PC-3 (cell line): ENCODE measurements at regions not wholly inside any gene's neighbourhood (a gene's known extent, or its start where the extent isn't known, plus 50 kb on each side); places are given as distances from the start of the nearest gene placed in this dataset.

Experiments
- ATAC-seq: fragments of 200-7000 bp; cut with Tn5 transposase; 2 replicates; pipeline ENCODE4 v1.9.1; 2020; ENCODE audit warnings: mild to moderate bottlenecking, moderate library complexity
- BruUV-seq: library from RNA; stranded (reverse); fragments of 400-500 nt; replicated peaks from 2 replicates; lab custom pipeline; 2021; lab: Mats Ljungman, UMichigan
- CTCF ChIA-PET: fragments of 300-600 bp; sonication (Branson Sonifier 250); formaldehyde crosslinking; loops from one replicate; lab custom pipeline; 2022; ENCODE audit warnings: antibody characterized with exemption; lab: Charles Lee
- POLR2A ChIA-PET: fragments of 300-600 bp; sonication (Branson Sonifier 250); formaldehyde crosslinking; loops from one replicate; lab custom pipeline; 2022; ENCODE audit warnings: antibody characterized with exemption; ENCODE audit not compliant: unreplicated experiment; lab: Charles Lee
- DNase-seq: peaks from one replicate; pipeline ENCODE4 v3.0.0-alpha.2; 2015
- H2AFZ ChIP-seq: fragments of 300-600 bp; sonication (generic); 2 replicates; pipeline ENCODE4 v1.6.0; 2016; ENCODE audit warnings: antibody characterized with exemption, low read length
- H3F3A ChIP-seq: fragments of 300-600 bp; sonication (generic); one replicate; pipeline ENCODE4 v1.6.0; 2017; ENCODE audit warnings: antibody characterized with exemption, low read length, control low read depth, mild to moderate bottlenecking; ENCODE audit not compliant: unreplicated experiment
- H3K27ac ChIP-seq: fragments of 300-600 bp; sonication (generic); 2 replicates; pipeline ENCODE4 v1.5.1; 2016; ENCODE audit warnings: mild to moderate bottlenecking, low read length
- H3K27me3 ChIP-seq: fragments of 300-600 bp; sonication (generic); 2 replicates; pipeline ENCODE4 v1.6.1; 2016; ENCODE audit warnings: low read length, mixed read lengths
- H3K36me3 ChIP-seq: fragments of 300-600 bp; sonication (generic); 2 replicates; pipeline ENCODE4 v1.6.1; 2016; ENCODE audit warnings: low read depth, mixed run types, low read length, mixed read lengths
- H3K4me1 ChIP-seq: fragments of 300-600 bp; sonication (generic); 2 replicates; pipeline ENCODE4 v1.5.1; 2016; ENCODE audit warnings: low read length; ENCODE audit not compliant: insufficient read depth
- H3K4me2 ChIP-seq: fragments of 300-600 bp; sonication (generic); 2 replicates; pipeline ENCODE4 v1.6.0; 2016; ENCODE audit warnings: low read length
- H3K4me3 ChIP-seq: fragments of 300-600 bp; sonication (generic); 2 replicates; pipeline ENCODE4 v1.5.1; 2016; ENCODE audit warnings: mild to moderate bottlenecking, low read length, mixed read lengths
- H3K79me2 ChIP-seq: fragments of 300-600 bp; sonication (generic); 2 replicates; pipeline ENCODE4 v1.6.1; 2017; ENCODE audit warnings: low read length, mixed read lengths
- H3K9ac ChIP-seq: fragments of 300-600 bp; sonication (generic); 2 replicates; pipeline ENCODE4 v1.6.0; 2016; ENCODE audit warnings: mild to moderate bottlenecking, low read length
- H3K9me2 ChIP-seq: fragments of 300-600 bp; sonication (generic); replicated peaks from 2 replicates; pipeline ENCODE4 v1.6.1; 2016; ENCODE audit warnings: mixed run types, low read length, mixed read lengths
- H3K9me3 ChIP-seq: fragments of 300-600 bp; sonication (generic); 2 replicates; pipeline ENCODE4 v1.6.1; 2016; ENCODE audit warnings: low read length, mixed read lengths
- H4K20me1 ChIP-seq: fragments of 300-600 bp; sonication (generic); 2 replicates; pipeline ENCODE4 v1.6.1; 2016; ENCODE audit warnings: low read length, mixed read lengths
- EZH2 ChIP-seq: fragments of 300-600 bp; sonication (generic); IDR thresholded peaks from one replicate; pipeline ENCODE4 v1.6.1; 2017; ENCODE audit warnings: antibody characterized with exemption, mild to moderate bottlenecking, low read length; ENCODE audit not compliant: unreplicated experiment
- EZH2phosphoT487 ChIP-seq: fragments of 300-600 bp; sonication (generic); IDR thresholded peaks from 2 replicates; pipeline ENCODE4 v1.6.1; 2018; ENCODE audit warnings: mild to moderate bottlenecking, antibody characterized with exemption, low read length, borderline replicate concordance
- intact Hi-C: fragments of 100-400 bp; cut with micrococcal nuclease; formaldehyde crosslinking; loops from 2 replicates; pipeline ENCODE4 v1.9.0; 2023
- TF ChIP-seq, protein P1 (sequence below): fragments of 300-600 bp; sonication (generic); conservative IDR thresholded peaks from 2 replicates; pipeline ENCODE4 v1.5.1; 2017; ENCODE audit warnings: antibody characterized with exemption, low read depth, mild to moderate bottlenecking, low read length

DNA sequence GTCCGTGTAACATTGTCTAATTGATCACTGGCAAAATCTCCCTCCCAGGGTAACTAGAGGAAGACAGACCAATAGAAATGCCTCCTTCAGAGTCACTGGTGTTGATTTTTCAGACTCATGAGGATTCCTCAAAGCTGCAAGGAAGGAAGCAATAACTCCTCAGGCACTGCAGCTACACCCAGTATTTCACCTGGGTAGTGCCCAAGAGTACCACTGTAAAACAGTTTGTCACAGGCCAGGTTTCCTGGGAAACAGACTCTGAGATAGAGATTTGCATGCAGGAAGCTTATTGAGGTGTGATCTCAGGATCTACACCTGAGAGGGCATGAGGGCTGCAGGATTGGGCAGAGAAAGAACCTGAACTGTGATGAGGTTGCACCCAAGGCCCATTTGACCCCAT lies 240.7 kb upstream of the ATP6AP2 start:
- DNase-seq, result no peak
- Histone ChIP-seq H4K20me1 (no peaks in the 10 kb centered on the region), H2AFZ (no peak overlapping the region), H3K9me3 (no peaks in the 10 kb centered on the region), H3K27me3 (peaks cover 11% of the 10 kb centered on the region; the same call in 1 of the 2 replicates), H3K27ac (no peak overlapping the region), H3K4me3 (no peak overlapping the region), H3K79me2 (no peaks in the 10 kb centered on the region), H3K4me1 (no peaks in the 10 kb centered on the region), H3F3A (no peaks in the 10 kb centered on the region), H3K9ac (no peak overlapping the region), H3K9me2 (no peaks in the 10 kb centered on the region), H3K4me2 (no peak overlapping the region), H3K36me3 (no peaks in the 10 kb centered on the region)
- CTCF ChIA-PET, result no interaction called here
- no TSS peak for BruUV-seq
- POLR2A ChIA-PET, result no interaction called here
- intact Hi-C loops, result no loop called here
- TF ChIP-seq, protein P1, sequence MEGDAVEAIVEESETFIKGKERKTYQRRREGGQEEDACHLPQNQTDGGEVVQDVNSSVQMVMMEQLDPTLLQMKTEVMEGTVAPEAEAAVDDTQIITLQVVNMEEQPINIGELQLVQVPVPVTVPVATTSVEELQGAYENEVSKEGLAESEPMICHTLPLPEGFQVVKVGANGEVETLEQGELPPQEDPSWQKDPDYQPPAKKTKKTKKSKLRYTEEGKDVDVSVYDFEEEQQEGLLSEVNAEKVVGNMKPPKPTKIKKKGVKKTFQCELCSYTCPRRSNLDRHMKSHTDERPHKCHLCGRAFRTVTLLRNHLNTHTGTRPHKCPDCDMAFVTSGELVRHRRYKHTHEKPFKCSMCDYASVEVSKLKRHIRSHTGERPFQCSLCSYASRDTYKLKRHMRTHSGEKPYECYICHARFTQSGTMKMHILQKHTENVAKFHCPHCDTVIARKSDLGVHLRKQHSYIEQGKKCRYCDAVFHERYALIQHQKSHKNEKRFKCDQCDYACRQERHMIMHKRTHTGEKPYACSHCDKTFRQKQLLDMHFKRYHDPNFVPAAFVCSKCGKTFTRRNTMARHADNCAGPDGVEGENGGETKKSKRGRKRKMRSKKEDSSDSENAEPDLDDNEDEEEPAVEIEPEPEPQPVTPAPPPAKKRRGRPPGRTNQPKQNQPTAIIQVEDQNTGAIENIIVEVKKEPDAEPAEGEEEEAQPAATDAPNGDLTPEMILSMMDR, result no peak
- TF ChIP-seq EZH2 (no peak), EZH2phosphoT487 (no peak)
- no peak for ATAC-seq

- no peaks in the 10 kb centered on the region for H3K9me2 ChIP-seq
- no peaks in the 10 kb centered on the region for H3K9me3 ChIP-seq
- no peak overlapping the region for H3K4me2 ChIP-seq
- CTCF ChIA-PET, result no interaction called here
- no peaks in the 10 kb centered on the region for H3F3A ChIP-seq
- DNase-seq, result no peak
- no peak overlapping the region for H3K4me3 ChIP-seq
- no peak for ATAC-seq
- intact Hi-C loops, result no loop called here
- no peak overlapping the region for H2AFZ ChIP-seq
- H4K20me1 ChIP-seq, result no peaks in the 10 kb centered on the region
- H3K79me2 ChIP-seq, result no peaks in the 10 kb centered on the region
- no peaks in the 10 kb centered on the region for H3K4me1 ChIP-seq
- POLR2A ChIA-PET, result no interaction called here
- H3K27ac ChIP-seq, result no peak overlapping the region
- H3K9ac ChIP-seq, result no peak overlapping the region
- no peaks in the 10 kb centered on the region for H3K36me3 ChIP-seq
- TF ChIP-seq EZH2, result no peak
- no peak for TF ChIP-seq EZH2phosphoT487
- TF ChIP-seq, protein P1, result no peak
- BruUV-seq, result no TSS peak
- no peaks in the 10 kb centered on the region for H3K27me3 ChIP-seq
Observed at GRCh38 chrX:40333344-40333743, 235.6 kb upstream of the BCOR start.

- H3K4me3 ChIP-seq, result no peak overlapping the region
- TF ChIP-seq, protein P1, result no peak
- TF ChIP-seq EZH2, result no peak
- no peak for TF ChIP-seq EZH2phosphoT487
- POLR2A ChIA-PET, result no interaction called here
- no peak overlapping the region for H3K4me2 ChIP-seq
- H3K79me2 ChIP-seq, result no peaks in the 10 kb centered on the region
- H2AFZ ChIP-seq, result no peak overlapping the region
- DNase-seq (no peak), ATAC-seq (no peak)
- H3K4me1 ChIP-seq, result no peaks in the 10 kb centered on the region
- H3K9ac ChIP-seq, result no peak overlapping the region
- H3K36me3 ChIP-seq, result no peaks in the 10 kb centered on the region
- no peaks in the 10 kb centered on the region for H4K20me1 ChIP-seq
- H3K27me3 ChIP-seq, result no peaks in the 10 kb centered on the region
- H3K27ac ChIP-seq, result no peak overlapping the region
- intact Hi-C loops, result no loop called here
- no peaks in the 10 kb centered on the region for H3K9me2 ChIP-seq
- H3F3A ChIP-seq, result no peaks in the 10 kb centered on the region
- CTCF ChIA-PET, result no interaction called here
- no peaks in the 10 kb centered on the region for H3K9me3 ChIP-seq
- BruUV-seq, result no TSS peak
Observed at GRCh38 chrX:40331762-40332161, 234.0 kb upstream of the BCOR start.
